GM12878 (cell line): ENCODE measurements at regions not wholly inside any gene's neighbourhood (a gene's known extent, or its start where the extent isn't known, plus 50 kb on each side); places are given as distances from the start of the nearest gene placed in this dataset.

Experiments used
- ATAC-seq: fragments of 200-7000 bp; cut with Tn5 transposase; 3 replicates; pipeline ENCODE4 v1.9.1; 2020; ENCODE audit warnings: mild to moderate bottlenecking, moderate library complexity
- BruUV-seq: library from RNA; stranded (reverse); fragments of 400-500 nt; replicated peaks from 2 replicates; lab custom pipeline; 2021; lab: Mats Ljungman, UMichigan
- CTCF ChIA-PET: fragments of 300-600 bp; sonication (Branson Sonifier 250); formaldehyde crosslinking; extraction: SDS; loops from one replicate; lab custom pipeline; 2021; ENCODE audit warnings: inconsistent platforms; lab: Yijun Ruan, JAX
- POLR2A ChIA-PET: fragments of 350-600 bp; formaldehyde crosslinking; extraction: SDS; loops from one replicate; lab custom pipeline; 2021; ENCODE audit warnings: inconsistent platforms; lab: Charles Lee
- RAD21 ChIA-PET: fragments of 300-600 bp; sonication (Branson Sonifier 250); formaldehyde crosslinking; loops from one replicate; lab custom pipeline; 2023; ENCODE audit warnings: antibody characterized with exemption; ENCODE audit not compliant: unreplicated experiment; lab: Charles Lee
- SMC1A ChIA-PET: fragments of 300-600 bp; sonication (Branson Sonifier 250); formaldehyde crosslinking; loops from one replicate; lab custom pipeline; 2023; ENCODE audit not compliant: unreplicated experiment, uncharacterized antibody; lab: Charles Lee
- DNase-seq: peaks from one replicate; pipeline ENCODE4 v3.0.0-alpha.2; 2011; ENCODE audit warnings: low read depth, low spot score
- FAIRE-seq: peaks from 3 replicates; lab custom pipeline; 2011; peaks lifted over from hg19 to GRCh38; lab: Jason Lieb, UNC
- H2AFZ ChIP-seq: 2 replicates; pipeline ENCODE4 v1.6.0; 2011; ENCODE audit warnings: low read depth, low read length, control low read depth; ENCODE audit not compliant: control insufficient read depth
- H3K27ac ChIP-seq: 2 replicates; pipeline ENCODE4 v1.5.1; 2011; ENCODE audit warnings: control low read depth; ENCODE audit not compliant: control insufficient read depth, insufficient read depth
- H3K27me3 ChIP-seq, 2 experiments: replicated peaks in 1 of 2; 2 replicates each; pipeline versions ENCODE4 v1.6.0 to v1.6.1; 2011; ENCODE audit warnings: low read length in 1 of 2; ENCODE audit not compliant: control insufficient read depth in 2 of 2, insufficient read depth in 2 of 2
- H3K36me3 ChIP-seq, 2 experiments: 2 replicates each; pipeline ENCODE4 v1.5.1; 2011; ENCODE audit warnings: low read length in 1 of 2; ENCODE audit not compliant: control insufficient read depth in 2 of 2, insufficient read depth in 2 of 2
- H3K4me1 ChIP-seq: 2 replicates; pipeline ENCODE4 v1.6.1; 2011; ENCODE audit warnings: mild to moderate bottlenecking, low read length, moderate library complexity, mixed read lengths; ENCODE audit not compliant: control insufficient read depth, insufficient read depth
- H3K4me2 ChIP-seq: 2 replicates; pipeline ENCODE4 v1.6.0; 2011; ENCODE audit warnings: control low read depth; ENCODE audit not compliant: control insufficient read depth, insufficient read depth
- H3K4me3 ChIP-seq: fragments of 200-600 bp; sonication (generic); 2 replicates; pipeline ENCODE4 v1.5.1; 2016
- H3K79me2 ChIP-seq: 2 replicates; pipeline ENCODE4 v1.6.0; 2011; ENCODE audit warnings: low read length; ENCODE audit not compliant: control insufficient read depth, insufficient read depth
- H3K9ac ChIP-seq: 2 replicates; pipeline ENCODE4 v1.8.0; 2011; ENCODE audit warnings: low read length, control low read depth, mixed read lengths; ENCODE audit not compliant: control insufficient read depth, insufficient read depth
- H3K9me3 ChIP-seq: replicated peaks from 3 replicates; pipeline ENCODE4 v1.5.1; 2011; ENCODE audit warnings: mild to moderate bottlenecking, low read length; ENCODE audit not compliant: control insufficient read depth, insufficient read depth
- H4K20me1 ChIP-seq: 2 replicates; pipeline ENCODE4 v1.6.0; 2011; ENCODE audit not compliant: control insufficient read depth, insufficient read depth
- ATF7 ChIP-seq: fragments of 450-650 bp; IDR thresholded peaks from 2 replicates; pipeline ENCODE4 v1.6.1; 2016; ENCODE audit warnings: low read depth, mild to moderate bottlenecking
- BRCA1 ChIP-seq: IDR thresholded peaks from 2 replicates; pipeline ENCODE4 v1.6.1; 2011; ENCODE audit warnings: low read depth, low read length, improper control_type of control experiment
- E4F1 ChIP-seq: fragments of 450-650 bp; IDR thresholded peaks from 2 replicates; pipeline ENCODE4 v1.6.1; 2018; ENCODE audit warnings: borderline replicate concordance, mild to moderate bottlenecking; ENCODE audit not compliant: partially characterized antibody
- HSF1 ChIP-seq: fragments of 150-350 bp; IDR thresholded peaks from 2 replicates; pipeline ENCODE4 v1.6.1; 2014; ENCODE audit warnings: mild to moderate bottlenecking, low read depth, low read length
- NFYA ChIP-seq: IDR thresholded peaks from 2 replicates; pipeline ENCODE4 v1.6.1; 2011; ENCODE audit warnings: low read depth, mild to moderate bottlenecking, low read length, improper control_type of control experiment, borderline replicate concordance
- PKNOX1 ChIP-seq: fragments of 450-650 bp; IDR thresholded peaks from 2 replicates; pipeline ENCODE4 v1.6.1; 2016; ENCODE audit warnings: mild to moderate bottlenecking
- SMARCA5 ChIP-seq: fragments of 450-650 bp; IDR thresholded peaks from 2 replicates; pipeline ENCODE4 v1.6.1; 2017; ENCODE audit warnings: mild to moderate bottlenecking
- TCF7 ChIP-seq: IDR thresholded peaks from 2 replicates; pipeline ENCODE4 v1.6.1; 2014; ENCODE audit warnings: antibody characterized with exemption, borderline replicate concordance
- ZNF592 ChIP-seq: fragments of 450-650 bp; IDR thresholded peaks from 2 replicates; pipeline ENCODE4 v1.6.1; 2017; ENCODE audit warnings: mild to moderate bottlenecking, moderate library complexity
- WGBS: methylation state at CpG from one replicate; pipeline ENCODE4 v1.1.6; 2016; ENCODE audit warnings: low lambda C conversion rate; ENCODE audit not compliant: insufficient replicate concordance, insufficient coverage; ENCODE audit errors: missing lambda C conversion rate; 5-methylcytosine and 5-hydroxymethylcytosine counted together
- in situ Hi-C: fragments of 300-500 bp; cut with MboI; formaldehyde crosslinking; loops from 9 replicates; pipeline ENCODE4 v1.14.3; 2018; ENCODE audit warnings: mixed read lengths
- intact Hi-C: fragments of 100-400 bp; cut with micrococcal nuclease; formaldehyde crosslinking; loops from one replicate; pipeline ENCODE4 v1.14.2; 2022; ENCODE audit not compliant: unreplicated experiment

GRCh38 chr15:62436235-62436634, 271.1 kb upstream of the C2CD4B start:
- no peak overlapping the region for H3K4me3 ChIP-seq
- CTCF ChIA-PET, result no interaction called here
- ATAC-seq (no peak), DNase-seq (no peak), FAIRE-seq (no peak)
- no peaks in the 10 kb centered on the region for H3K36me3 ChIP-seq
- intact Hi-C loops (no loop called here), in situ Hi-C loops (no loop called here)
- TF ChIP-seq SMARCA5 (no peak), PKNOX1 (no peak), BRCA1 (no peak), ATF7 (no peak), TCF7 (no peak)
- H3K9ac ChIP-seq, result no peak overlapping the region
- WGBS, result 47% methylated on average over 4 of the region's 4 CpGs
- H3K79me2 ChIP-seq, result no peaks in the 10 kb centered on the region
- H3K4me2 ChIP-seq, result no peak overlapping the region
- H3K27me3 ChIP-seq, result no peaks in the 10 kb centered on the region; a peak in 1 of 4 replicates
- no peaks in the 10 kb centered on the region for H3K4me1 ChIP-seq
- SMC1A ChIA-PET, result no interaction called here
- RAD21 ChIA-PET, result no interaction called here
- no peaks in the 10 kb centered on the region for H3K9me3 ChIP-seq
- POLR2A ChIA-PET, result no interaction called here
- no peak overlapping the region for H3K27ac ChIP-seq
- no peaks in the 10 kb centered on the region for H4K20me1 ChIP-seq
- no peak overlapping the region for H2AFZ ChIP-seq
- BruUV-seq, result no TSS peak

GRCh38 chr15:62437753-62438152, 272.7 kb upstream of the C2CD4B start:
- Histone ChIP-seq H3K4me1 (no peaks in the 10 kb centered on the region), H3K4me2 (no peak overlapping the region), H3K9ac (no peak overlapping the region), H4K20me1 (no peaks in the 10 kb centered on the region), H3K27me3 (no peaks in the 10 kb centered on the region; a peak in 1 of 4 replicates), H3K36me3 (no peaks in the 10 kb centered on the region), H3K27ac (no peak overlapping the region), H3K9me3 (no peaks in the 10 kb centered on the region), H2AFZ (no peak overlapping the region), H3K79me2 (no peaks in the 10 kb centered on the region), H3K4me3 (no peak overlapping the region)
- FAIRE-seq (no peak), DNase-seq (no peak), ATAC-seq (no peak)
- ChIA-PET RAD21 (no interaction called here), SMC1A (no interaction called here), CTCF (interaction anchor here (0.6 kb wide), 1 partner anchor 816 kb away, joined by 3 read pairs; no protein-coding TSS in a partner anchor), POLR2A (no interaction called here)
- intact Hi-C loops, result no loop called here
- in situ Hi-C loops, result no loop called here
- 8% methylated on average over 2 of the region's 2 CpGs for WGBS
- no TSS peak for BruUV-seq
- TF ChIP-seq HSF1 (no peak), NFYA (no peak), E4F1 (no peak), ZNF592 (no peak)
